ENCODE measurements at regions not wholly inside any gene's neighbourhood (a gene's known extent, or its start where the extent isn't known, plus 50 kb on each side); places are given as distances from the start of the nearest gene placed in this dataset.

- no peak for DNase-seq
Measured at GRCh38 chr6:95784019-95784418, 206.7 kb downstream of the MANEA start.

DNA sequence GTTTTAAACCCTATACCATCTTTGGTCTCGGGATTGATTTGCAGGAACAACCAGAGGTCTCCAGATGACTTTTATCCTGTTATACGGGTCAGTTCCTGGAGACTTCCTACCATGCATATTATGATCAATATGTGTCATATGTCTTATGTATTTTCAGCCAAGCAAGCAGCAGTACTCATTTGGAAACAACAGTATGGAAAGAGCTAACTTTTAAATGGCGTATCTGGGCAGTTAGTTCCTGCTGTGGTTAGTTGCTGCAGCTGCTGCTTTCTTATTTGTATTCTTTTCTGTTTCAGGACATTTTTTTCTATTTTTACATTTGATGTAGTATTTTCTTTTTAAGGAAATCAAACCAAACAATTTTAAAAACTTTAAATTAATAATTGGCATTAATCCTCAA lies 207.5 kb downstream of the MANEA start:
- DNase-seq = no peak

- no peak for DNase-seq
Measured at GRCh38 chr6:95785785-95786184, 208.4 kb downstream of the MANEA start.

- no peak for DNase-seq
Measured at GRCh38 chr6:95786802-95787201, 209.5 kb downstream of the MANEA start.

DNA sequence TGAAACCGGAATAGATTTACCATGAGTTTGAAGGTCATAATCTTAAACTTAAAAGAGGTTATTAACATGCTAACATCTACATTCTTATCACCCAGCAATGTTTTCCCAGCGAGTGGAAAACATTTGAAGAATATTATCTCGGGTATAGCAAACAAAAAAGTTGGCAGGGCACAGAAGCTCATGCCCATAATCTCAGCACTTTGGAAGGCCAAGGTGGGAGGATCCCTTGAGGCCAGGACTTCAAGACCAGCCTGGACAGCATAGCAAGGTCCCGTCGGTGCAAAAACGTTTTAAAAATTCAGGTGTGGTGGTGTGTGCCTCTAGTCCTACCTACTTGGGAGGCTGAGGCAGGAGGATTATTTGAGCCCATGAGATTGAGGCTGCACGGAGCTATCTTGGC lies 213.5 kb downstream of the MANEA start:
- DNase-seq = no peak

GRCh38 chr6:95794749-95795148 lies 217.4 kb downstream of the MANEA start:
- no peak for DNase-seq

- no peak for DNase-seq
Measured at GRCh38 chr6:95795927-95796326, 218.6 kb downstream of the MANEA start.

GRCh38 chr6:95797054-95797453 lies 218.7 kb upstream of the FUT9 start:
- DNase-seq = no peak

DNA sequence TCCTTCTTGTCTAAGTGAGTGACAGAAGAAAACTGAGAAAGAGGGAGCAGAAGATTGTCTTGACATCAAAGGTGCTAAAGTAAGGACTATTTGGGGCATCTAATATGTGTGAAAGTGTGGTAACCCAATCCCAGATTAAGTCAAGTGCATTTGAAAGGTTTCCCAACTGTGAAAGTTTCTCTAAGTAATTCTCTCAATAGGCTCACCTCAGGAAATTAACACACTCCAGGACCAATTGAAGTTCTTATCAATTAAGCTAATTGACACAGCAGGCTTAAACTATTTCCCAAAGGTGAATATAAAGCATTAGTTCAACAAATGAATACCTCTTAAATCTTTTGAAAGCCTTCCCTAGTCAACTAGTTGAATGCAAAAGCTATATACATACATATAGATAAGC lies 212.8 kb upstream of the FUT9 start:
- no peak for DNase-seq

- DNase-seq = no peak
Measured at GRCh38 chr6:95803889-95804288, 211.9 kb upstream of the FUT9 start.

- no peak for DNase-seq
Measured at GRCh38 chr6:95804847-95805541, 210.8 kb upstream of the FUT9 start.

- DNase-seq = no peak
Measured at GRCh38 chr6:95805699-95806098, 210.1 kb upstream of the FUT9 start.

DNA sequence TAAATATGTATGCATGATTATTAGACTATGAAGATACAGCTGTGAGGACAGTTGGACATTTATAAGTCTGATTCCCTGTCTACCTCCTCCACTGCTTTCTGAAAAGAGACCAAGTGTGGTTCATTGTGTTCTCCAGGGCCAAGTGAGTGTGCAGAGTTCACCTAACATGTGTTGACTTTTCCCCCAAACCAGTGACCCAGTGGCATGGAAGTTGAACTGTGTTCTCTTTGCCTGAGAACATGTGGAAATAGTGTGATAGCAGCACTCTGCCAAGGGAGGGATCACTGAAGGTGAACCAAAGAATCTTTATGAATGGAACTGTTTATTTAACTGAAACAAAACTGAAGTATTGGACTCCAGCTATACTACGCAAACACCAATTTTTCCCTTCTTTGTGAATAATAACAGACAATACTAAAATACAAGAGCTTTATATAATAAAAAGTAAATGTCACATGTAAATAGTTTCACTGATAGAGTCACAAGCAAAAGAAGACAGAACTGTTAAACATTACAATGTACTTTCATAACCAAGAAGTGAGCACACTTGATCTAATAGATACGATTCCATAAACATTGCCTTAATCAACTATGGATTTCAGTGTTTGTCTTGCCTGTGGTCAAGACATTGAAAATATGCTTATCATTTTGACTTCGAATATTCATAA lies 200.3 kb upstream of the FUT9 start:
- no peak for DNase-seq

DNA sequence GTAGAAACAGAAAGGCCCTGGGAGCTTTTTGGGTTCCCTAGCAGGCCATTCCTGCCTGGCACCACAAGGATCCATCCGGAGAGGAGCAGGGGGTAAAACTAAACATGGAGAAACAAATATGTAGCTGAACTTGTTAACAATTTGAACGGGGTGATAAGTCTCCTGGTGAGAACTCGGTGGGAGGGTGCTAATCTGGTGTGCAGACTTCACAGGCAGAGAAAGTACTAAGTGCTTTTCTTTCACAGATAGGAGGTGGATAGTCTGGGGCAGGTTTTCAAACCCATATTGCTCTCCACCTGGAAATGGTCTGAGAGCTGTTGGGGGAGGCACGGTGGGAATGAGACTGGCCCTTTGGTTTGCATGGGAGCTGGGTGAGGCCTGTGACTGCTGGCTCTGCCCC lies 196.3 kb upstream of the FUT9 start:
- DNase-seq = no peak

DNA sequence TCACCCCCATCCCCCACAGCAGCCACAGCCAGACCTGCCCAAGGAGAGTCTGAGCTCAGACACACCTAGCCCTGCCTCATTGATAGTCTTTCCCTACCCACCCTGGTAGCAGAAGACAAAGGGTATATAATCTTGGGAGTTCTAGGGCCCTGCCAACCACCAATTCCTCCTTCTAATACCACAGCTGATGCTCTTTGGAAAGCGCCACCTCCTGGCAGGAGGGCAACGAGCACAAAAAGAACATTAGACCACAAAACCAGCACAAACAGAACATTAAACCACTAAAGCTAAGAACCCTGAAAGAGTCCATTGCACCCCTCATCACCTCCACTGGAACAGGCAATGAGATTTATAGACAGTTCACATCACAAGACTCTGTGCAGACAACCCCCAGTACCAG lies 195.8 kb upstream of the FUT9 start:
- DNase-seq = peak; percentile 20

GRCh38 chr6:95830859-95831557 lies 184.8 kb upstream of the FUT9 start:
- DNase-seq = no peak

- DNase-seq = no peak
Measured at GRCh38 chr6:95837890-95838289, 177.9 kb upstream of the FUT9 start.

DNA sequence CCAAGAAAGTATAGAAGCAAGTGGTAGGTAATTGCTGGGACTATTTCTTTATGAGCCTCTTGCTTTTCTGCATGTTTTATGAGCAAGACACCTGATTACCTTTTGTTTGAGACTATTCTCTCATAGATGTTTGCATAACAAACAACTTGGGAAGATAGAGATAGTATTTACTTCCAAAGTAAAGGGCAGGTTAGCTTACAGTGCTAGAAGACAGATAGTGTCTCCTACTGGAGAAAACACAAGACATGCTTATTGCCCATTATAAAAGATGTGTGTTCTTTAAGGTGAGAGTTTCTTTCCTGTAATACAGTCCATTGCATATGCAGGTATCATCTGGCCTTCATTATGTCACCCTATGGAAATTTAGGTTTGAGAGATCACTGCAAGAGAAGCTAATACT lies 174.2 kb upstream of the FUT9 start:
- DNase-seq = no peak

DNA sequence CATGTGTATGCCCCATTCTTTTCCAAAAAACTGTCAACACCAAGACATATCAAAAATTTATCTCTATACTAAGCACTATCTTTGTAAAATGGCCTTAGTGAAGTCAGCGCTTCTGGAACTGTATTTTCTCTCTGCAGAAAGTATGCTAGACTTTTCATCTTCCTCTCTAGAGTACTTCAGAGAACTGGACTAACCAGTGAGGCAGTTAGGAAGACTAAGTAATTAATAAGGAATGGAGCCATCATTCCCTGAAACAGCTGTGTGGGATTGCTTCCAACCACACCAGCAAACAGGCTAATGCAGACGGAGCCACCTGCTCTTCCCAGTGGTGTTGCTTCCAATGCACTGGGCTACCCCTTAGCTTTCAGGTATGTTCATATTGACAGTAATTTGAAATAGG lies 169.1 kb upstream of the FUT9 start:
- DNase-seq = no peak

DNA sequence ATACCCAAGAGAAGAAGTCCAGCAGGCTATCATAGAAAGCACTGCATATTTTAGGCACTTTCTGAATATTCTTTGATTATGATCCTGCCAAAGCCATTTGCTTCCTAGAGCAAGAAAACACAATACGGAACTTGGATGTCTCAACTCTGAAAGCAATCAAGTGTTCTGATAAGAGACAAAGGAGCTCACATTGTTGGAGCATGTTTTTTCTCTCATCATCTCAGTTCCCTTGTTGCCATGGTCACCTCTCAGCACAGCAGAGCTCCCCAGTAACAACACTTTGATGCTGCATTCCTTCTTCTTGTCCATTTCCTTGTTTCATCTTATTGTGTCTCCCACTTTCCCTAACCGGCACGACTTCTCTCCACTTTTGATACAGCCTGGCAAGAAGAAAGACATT lies 168.7 kb upstream of the FUT9 start:
- DNase-seq = no peak

GRCh38 chr6:95848717-95849116 lies 167.1 kb upstream of the FUT9 start:
- no peak for DNase-seq

DNA sequence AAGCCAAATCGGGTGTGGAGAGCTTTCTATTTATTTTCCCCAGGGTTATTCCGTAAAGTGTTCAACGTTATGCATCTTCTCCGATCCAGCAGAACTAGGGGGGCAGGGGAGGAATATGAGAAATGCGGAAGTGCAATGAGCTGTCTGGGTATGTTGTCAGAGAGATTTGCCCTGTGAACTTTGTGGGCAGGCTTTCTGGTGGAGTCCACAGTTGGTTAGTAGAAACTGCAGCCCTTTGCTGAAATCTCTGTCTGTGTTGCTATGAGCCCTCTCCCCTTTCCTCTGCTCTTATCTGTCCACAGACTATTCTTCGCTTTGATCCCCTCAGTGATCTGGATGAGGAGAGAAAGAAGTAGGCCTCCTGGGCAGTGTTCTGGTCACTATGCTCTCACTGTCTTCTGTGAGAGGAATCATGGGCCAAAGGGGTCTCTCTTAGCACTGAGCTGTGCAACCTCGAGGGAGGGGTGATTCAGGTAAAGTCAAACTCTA lies 158.9 kb upstream of the FUT9 start:
- no peak for DNase-seq

DNA sequence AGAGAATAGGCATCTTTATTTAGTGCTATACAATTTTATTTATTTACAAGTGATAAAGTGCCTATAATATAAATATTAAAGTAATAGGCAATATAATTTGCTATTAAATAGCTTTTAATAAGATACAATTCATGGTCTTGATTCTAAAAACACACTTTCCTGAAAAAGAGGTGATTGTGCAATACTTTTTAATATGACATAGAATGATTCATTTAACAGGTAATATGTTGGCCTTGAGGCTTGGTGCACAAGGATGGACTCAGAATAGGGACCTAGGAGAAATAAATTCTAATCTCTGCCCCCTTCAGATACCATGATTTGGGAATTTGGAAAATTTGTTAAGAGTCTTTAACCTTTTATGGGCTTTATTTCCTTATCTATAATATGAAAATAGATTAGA lies 149.9 kb upstream of the FUT9 start:
- no peak for DNase-seq

GRCh38 chr6:95866732-95867131 lies 149.0 kb upstream of the FUT9 start:
- DNase-seq = peak; percentile 22

All from hematopoietic multipotent progenitor cell treated with erythropoietin and hydrocortisone succinate and interleukin-3 and kit ligand, for 4 days (in vitro differentiated cells).